HG03575 (cell line): ENCODE measurements at regions not wholly inside any gene's neighbourhood (a gene's known extent, or its start where the extent isn't known, plus 50 kb on each side); places are given as distances from the start of the nearest gene placed in this dataset.

Source experiments
- ATAC-seq: cut with Tn5 transposase; IDR thresholded peaks from one replicate; pipeline ENCODE4 v1.9.1; 2021; ENCODE audit not compliant: unreplicated experiment, insufficient number of reproducible peaks, low FRiP score; ENCODE audit errors: extremely low read depth

GRCh38 chrX:9144701-9145241 lies 110.8 kb upstream of the FAM9B start:
- no peak for ATAC-seq

- no peak for ATAC-seq
Observed at GRCh38 chrX:9146657-9147056, 112.7 kb upstream of the FAM9B start.

- no peak for ATAC-seq
Observed at GRCh38 chrX:9147086-9147485, 113.2 kb upstream of the FAM9B start.

DNA sequence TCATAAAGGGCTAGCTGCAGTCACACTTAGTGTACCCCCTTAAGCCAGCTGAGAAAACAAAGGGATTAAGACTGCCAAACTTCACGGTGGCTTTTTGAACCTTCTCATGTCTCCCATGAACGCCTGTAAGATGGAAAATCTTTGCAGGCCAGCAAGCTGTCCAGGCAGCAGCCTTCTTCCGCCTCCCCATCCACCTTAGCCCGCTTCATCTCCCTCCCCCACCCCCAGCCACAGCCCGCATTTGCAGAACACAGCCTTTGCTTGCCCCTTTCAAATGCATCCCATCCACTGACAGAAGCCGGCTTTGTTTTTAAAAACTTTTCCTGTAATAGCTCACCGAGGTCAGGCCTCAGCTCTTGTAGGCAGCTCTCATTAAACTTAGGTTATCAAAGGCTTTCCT lies 113.8 kb upstream of the FAM9B start:
- no peak for ATAC-seq

GRCh38 chrX:9148615-9149399 lies 114.9 kb upstream of the FAM9B start:
- ATAC-seq = no peak

DNA sequence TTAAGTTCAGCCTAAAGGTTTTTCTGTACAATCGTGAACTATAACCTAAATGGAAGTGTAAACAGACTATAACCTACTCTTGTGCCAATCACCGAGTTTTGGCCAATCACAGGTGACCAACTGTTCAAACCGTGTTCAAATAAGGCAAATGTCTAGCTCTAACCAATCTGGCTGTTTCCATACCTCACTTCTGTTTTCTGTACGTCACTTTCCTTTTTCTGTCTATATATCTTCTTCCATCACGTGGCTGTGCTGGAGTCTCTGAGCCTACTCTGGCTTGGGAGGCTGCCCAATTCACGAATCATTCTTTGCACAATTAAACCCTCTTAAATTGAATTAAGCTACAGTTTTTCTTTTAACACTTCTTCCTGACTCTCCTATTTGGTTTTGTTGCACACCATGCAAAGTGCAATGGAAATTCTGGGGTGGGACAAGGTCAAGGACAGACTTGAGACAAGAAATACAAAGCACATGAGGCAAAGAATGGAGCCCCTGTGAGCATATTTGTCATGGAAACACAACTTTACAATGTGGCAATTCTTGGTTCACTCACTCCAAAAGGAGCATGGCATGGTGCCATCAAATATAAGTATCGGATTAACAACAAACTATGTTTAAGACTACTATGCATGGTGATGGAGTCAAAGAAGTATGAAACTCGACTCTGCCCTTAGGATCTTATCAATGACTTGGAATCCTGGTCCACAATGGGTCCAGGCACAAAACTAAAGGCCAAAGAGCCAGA lies 115.7 kb upstream of the FAM9B start:
- no peak for ATAC-seq

DNA sequence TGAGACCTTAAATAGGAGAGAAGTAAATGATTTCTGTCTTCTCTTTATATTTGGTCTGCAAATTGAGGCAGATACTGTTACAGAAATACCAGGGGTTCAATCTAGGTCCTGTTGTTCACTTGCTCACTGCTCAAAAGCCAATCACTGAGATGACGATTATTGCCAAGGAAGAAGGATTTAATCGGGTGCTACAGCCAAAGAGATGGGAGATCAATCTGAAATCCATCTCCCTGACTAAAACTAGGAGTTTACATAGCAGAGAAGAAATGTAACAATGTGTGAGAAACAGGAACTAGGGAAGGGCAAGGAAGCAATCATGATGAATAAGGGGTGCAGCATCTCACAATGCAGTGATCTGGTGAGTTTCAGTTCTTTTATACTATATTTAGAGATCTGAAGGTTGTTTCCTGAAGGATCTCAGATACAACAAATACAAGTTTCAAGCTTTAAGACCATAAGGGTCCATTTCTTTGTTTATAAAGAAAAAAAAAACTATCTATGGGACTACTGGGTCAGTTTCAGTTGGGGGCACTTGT lies 117.9 kb upstream of the FAM9B start:
- ATAC-seq = no peak

GRCh38 chrX:9153300-9153699 lies 119.4 kb upstream of the FAM9B start:
- no peak for ATAC-seq

DNA sequence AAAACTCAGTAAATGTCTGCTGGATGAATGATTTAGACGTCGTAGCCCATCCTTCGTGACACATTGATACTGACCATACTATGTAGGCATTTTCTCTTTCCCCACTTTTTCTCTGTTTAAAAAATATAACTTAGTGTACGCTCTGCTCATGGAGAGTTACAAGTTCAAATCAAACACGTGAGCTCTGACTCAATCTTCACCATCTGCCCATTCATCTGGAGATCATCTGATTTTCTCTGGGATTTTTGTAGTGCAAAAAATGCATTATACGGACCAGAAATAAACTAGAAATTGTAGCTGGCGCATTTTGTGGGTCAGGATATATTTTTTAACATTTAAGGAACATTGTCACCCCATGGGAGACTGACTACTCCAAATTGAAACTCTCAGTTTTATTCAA lies 124.7 kb upstream of the FAM9B start:
- ATAC-seq = no peak

GRCh38 chrX:9160698-9161329 lies 126.9 kb upstream of the FAM9B start:
- no peak for ATAC-seq

- no peak for ATAC-seq
Observed at GRCh38 chrX:9162698-9163097, 128.8 kb upstream of the FAM9B start.

DNA sequence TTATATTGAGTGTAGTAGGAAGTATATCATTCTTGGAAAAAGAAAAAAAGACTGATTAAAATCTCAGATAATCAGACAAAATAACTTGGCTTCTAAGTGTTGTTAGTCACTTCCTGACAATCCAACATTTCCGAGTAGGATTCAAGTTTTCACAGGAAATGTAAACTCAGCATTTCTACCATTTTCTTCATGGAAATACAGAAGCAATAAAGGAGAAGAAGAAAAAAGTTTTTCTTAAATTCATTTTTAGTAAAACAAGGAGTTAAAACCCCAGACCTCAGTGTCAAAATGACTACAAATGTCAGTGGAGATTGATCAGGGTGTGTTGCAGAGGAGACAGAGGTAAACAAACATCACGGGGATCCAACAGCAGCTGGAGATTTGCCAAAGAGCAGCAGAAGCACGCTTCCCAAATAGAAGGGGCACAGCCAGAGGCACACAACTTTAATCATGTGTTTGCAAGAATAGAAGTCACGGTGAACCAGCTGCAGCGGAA lies 129.3 kb upstream of the FAM9B start:
- ATAC-seq = no peak

DNA sequence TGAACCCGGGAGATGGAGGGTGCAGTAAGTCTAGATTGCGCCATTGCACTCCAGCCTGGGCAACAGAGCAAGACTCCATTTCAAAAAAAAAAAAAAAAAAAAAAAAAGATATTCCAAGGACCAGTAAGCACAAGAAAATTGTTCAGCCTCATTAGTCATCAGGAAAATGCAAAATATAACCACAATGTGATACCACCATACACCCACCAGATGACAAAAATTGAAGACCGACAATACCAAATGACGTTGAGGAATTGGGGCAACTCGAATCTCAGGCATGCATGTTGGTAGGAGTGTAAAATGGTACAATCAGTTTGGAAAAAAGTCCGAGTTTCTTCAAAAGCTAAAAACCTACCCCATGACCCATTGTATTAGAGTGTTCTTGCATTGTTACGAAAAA lies 130.2 kb upstream of the FAM9B start:
- no peak for ATAC-seq

GRCh38 chrX:9164533-9165426 lies 130.9 kb upstream of the FAM9B start:
- ATAC-seq = no peak

DNA sequence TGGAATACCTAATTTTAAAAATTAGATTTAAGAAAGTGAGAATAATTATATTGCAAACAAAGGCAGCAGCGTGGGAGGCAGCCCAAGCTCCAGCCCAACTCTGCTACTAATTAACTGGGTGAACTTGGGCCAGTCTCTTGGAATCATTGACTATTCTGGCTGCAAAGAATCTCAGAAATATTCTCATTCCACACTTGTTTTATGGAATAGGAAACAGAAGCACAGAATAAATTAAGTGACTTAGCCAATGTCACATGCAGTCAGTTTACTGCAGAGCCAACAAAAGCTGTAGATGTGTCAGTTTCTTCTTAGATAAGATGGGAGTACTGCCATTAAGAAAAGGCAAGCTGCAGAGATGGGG lies 132.6 kb upstream of the FAM9B start:
- no peak for ATAC-seq

DNA sequence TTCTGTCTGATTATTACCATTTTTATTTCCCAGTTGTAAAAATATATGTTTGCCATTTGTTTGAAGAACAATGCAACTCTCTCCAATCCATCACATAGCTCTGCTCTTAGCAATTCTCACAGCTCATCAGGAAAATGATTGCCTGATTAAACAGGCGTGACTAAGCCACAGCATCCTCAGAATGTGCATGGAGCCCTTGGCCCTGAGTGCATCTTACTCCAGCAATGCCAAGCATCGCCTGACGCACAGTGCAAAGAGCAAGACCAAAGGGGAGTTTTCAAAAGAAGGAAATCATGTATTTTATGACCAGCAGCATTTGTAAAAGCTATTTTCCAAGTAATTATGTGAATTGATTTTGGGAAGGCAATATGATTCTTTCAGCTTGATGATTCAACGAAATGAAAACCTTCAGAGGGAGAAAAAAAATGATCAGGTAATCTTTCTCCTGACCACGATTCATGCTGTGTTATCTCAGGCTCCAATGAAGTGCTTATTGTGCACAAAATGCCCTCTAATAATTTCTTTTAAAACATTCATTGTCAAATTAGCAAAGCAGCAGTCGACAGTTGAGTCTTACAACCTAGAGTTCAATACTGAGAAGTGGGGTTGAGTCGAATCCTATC lies 138.0 kb upstream of the FAM9B start:
- ATAC-seq = no peak

DNA sequence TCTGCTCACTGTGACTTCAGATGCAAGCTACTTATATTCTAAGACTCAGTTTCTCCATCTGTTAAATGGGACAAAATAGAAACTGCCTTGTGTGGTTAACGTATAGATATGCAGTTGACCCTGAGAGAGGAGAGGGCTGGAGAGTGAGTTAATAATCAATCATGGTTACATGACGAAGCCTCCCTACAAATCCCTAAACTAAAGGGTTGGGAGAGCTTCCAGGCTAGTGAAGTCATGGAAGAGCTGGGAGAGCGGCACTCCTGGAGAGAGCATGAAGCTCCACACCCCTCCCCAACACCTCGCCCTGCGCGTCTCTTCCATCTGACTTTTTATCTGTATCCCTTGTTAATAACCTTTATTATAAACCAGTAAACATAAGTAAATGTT lies 138.5 kb upstream of the FAM9B start:
- ATAC-seq = no peak

- no peak for ATAC-seq
Observed at GRCh38 chrX:9180623-9181022, 146.7 kb upstream of the FAM9B start.
